NCI-H69 (cell line): ENCODE measurements at regions not wholly inside any gene's neighbourhood (a gene's known extent, or its start where the extent isn't known, plus 50 kb on each side); places are given as distances from the start of the nearest gene placed in this dataset.

Experiments used
- DNase-seq: peaks from one replicate; lab custom pipeline; 2025; lab: John Stamatoyannopoulos, UW

DNA sequence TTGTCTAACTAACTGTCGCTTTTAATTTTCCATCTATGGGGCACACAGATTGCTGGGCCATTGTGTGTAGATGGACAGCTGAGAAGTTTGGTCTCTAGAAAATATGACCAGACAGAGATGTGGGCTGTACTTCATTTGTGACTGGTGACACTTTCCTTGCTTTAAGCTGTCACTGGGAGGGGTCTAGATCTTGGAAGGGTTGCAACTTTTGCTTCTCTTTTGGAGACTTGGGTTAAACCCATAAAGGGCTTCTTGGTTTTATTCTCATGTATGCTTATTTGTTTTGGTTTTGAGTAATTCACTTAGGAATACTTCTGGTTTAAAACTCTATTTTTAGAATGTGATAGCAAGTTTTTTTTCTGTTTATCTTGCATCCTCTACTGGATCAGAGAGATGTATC lies 80.2 kb downstream of the ETS2 start:
- DNase-seq = no peak

- DNase-seq = no peak
Measured at GRCh38 chr21:38884440-38884839, 78.7 kb downstream of the ETS2 start.

DNA sequence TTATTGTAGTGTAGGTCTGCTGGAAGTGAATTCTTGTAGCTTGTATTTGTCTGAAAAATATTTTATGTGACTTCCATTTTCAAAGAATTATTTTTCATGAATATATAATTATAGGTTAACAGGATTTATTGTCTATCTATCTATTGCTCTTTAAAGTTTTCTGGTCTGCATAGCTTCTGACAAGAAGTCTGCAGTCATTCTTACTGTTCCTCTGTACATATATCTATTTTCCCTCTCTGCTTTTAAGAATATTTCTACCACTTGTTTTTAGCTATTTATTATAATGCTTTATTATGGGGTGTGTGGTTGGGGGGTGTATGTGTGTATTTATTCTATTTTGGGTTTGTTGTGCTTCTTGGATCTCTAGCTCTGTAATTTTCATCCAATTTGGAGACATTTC lies 77.4 kb downstream of the ETS2 start:
- DNase-seq = no peak

DNA sequence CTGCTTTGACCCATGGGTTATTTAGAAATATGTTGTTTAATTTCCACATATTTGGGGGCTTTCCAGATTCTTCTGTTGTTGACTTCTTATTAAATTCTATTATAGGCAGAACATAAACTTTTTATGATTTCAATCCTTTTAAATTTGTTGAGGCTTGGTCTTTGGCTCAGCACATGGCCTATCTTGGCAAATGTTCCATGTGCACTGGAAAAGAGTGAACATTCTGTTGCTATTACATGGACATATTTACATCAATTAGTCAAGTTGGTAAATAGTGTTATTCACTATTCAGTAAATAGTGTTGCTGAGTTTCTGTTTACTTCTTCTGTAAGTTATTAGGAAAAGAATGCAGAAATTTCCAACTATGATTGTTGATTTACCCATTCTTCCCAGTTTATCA lies 75.4 kb downstream of the ETS2 start:
- DNase-seq = no peak

DNA sequence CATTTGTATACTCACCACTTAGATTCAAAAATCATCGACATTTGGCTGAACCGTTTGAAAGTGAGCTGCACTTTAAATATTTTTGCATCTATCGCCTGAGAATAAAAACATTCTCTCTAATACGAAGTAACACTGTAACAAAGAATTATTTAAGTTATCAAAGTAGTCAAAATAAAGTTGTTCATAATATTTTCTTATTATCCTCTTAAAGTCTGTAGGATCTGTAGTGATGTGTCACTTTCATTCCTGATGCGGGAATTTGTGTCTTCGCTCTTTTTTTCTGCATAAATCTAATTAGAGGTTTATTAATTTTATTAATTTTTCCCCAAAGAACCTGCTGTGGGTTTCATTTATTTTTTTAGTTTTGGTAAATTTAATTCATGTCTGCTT lies 74.8 kb downstream of the ETS2 start:
- DNase-seq = no peak

DNA sequence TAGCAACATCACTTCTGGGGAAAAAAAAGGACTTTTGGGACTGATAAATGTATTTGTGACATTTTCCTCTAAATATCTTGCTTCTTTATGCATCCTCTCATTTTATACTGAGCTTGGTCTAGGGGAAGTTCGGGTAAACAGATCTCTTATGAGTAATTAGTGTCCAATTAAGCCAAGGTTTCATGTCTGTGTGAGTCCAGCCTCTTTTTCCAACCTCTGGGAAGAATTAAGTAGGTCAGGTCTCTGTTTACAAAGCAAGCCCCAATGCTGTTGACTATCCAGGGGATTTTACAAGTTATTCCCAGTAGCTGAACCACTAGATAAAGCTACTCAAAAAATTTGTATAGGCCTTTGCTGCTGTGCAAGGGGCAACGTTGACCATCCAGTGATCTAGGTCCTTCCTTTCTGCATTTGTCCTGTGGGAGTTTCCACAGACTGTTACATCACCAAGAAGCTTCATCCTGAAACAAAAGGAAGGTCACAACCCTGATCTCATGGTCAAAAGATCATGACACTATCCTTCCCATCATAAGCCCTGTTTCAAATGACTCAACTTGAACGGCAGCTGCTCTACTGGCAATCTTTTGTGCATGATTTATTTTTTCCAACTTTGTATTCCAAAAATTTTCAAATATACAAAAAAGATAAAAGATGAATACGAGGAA lies 74.3 kb downstream of the ETS2 start:
- no peak for DNase-seq

DNA sequence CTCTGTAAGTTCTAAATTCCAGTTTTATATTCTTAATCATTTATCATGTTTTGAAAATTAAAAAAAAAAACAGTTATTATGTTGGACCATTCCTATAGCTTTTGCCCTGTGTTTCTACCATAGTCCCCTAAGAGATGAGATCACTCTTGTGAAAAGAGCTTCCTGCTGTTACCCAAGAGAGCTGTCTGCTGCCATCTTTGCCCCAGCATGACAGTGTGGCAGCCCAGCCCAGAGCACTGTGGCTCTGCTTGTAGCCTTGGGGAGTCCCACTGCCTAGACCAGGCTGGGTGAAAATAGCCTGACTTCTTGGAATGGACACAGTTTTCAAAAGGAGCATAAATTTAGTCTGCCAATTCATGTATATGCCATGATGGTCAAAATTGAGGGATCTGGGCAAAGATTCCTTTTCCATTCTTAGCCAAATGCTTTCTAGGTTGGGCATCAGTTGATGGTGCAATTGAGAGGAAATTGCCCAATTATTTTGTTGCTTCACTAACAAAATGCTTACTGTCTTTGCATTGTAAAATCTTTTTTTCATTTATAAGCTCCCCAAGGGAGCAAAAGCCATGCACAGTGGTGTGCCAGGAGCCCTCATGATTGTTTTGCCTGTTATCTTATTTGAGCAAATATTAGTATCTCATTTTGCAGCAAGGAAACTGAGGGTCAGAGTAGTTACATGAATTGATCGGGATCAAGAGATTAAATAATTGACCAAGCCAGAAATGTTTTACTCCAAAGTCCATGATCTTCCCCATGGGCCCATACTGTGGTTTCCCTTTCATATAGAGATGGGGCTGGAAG lies 72.8 kb downstream of the ETS2 start:
- DNase-seq = no peak

- DNase-seq = no peak
Measured at GRCh38 chr21:38875694-38876492, 70.2 kb downstream of the ETS2 start.
